ENCODE measurements at regions not wholly inside any gene's neighbourhood (a gene's known extent, or its start where the extent isn't known, plus 50 kb on each side); places are given as distances from the start of the nearest gene placed in this dataset.

GRCh38 chr21:20261364-20261763 lies 736.8 kb upstream of the NCAM2 start:
- Histone ChIP-seq H3K4me1 (ENCODE audit: control insufficient read depth, insufficient read depth, low read depth, low read length) (no peaks in the 10 kb centered on the region), H3K36me3 (ENCODE audit: control insufficient read depth in 1 of 2, insufficient read depth in 2 of 2, low read depth in 1 of 2, low read length in 2 of 2) (no peaks in the 10 kb centered on the region), H3K9ac (ENCODE audit: low read length) (no peak overlapping the region), H2BK12ac (ENCODE audit: low read length in 2 of 2) (no peak overlapping the region), H3K27ac (ENCODE audit: low read length, poor library complexity, severe bottlenecking) (no peak overlapping the region), H2BK5ac (ENCODE audit: low read depth, low read length, poor library complexity, severe bottlenecking) (no peak overlapping the region), H3K4ac (ENCODE audit: low read depth in 1 of 2, low read length in 2 of 2) (no peak overlapping the region), H3K9me3 (ENCODE audit: control insufficient read depth, low read length) (no peaks in the 10 kb centered on the region), H3K4me2 (ENCODE audit: low read length, poor library complexity, severe bottlenecking) (no peak overlapping the region), H3K23ac (ENCODE audit: low read length in 2 of 2) (no peak overlapping the region), H2AK5ac (ENCODE audit: low read length, severe bottlenecking) (no peak overlapping the region), H3K14ac (ENCODE audit: low read length in 2 of 2) (no peak overlapping the region), H3K27me3 (ENCODE audit: control insufficient read depth in 1 of 2, insufficient read depth in 1 of 2, low read length in 2 of 2) (no peaks in the 10 kb centered on the region), H2BK15ac (ENCODE audit: low read depth, poor library complexity, severe bottlenecking) (no peak overlapping the region), H4K91ac (ENCODE audit: low read length) (no peak overlapping the region), H4K8ac (ENCODE audit: low read length) (no peak overlapping the region), H3K79me1 (replicated peaks; ENCODE audit: low read length, poor library complexity, severe bottlenecking) (no peaks in the 10 kb centered on the region), H3K4me3 (ENCODE audit: insufficient read depth in 1 of 2, low read depth in 1 of 2, low read length in 2 of 2) (no peak overlapping the region), H2BK120ac (ENCODE audit: low read depth, low read length) (no peak overlapping the region), H2AFZ (ENCODE audit: low read depth, low read length) (no peak overlapping the region), H3K18ac (ENCODE audit: low read depth in 1 of 2, low read length in 2 of 2) (no peak overlapping the region)
- no peak for DNase-seq
- WGBS, result 92% methylated on average over 3 of the region's 5 CpGs

- DNase-seq, result no peak
- no peak overlapping the region for H2BK12ac ChIP-seq (ENCODE audit: low read length in 2 of 2)
- WGBS, result 88% methylated on average over 4 of the region's 5 CpGs
- no peak overlapping the region for H2BK5ac ChIP-seq (ENCODE audit: low read depth, low read length, poor library complexity, severe bottlenecking)
- no peak overlapping the region for H3K4me2 ChIP-seq (ENCODE audit: low read length, poor library complexity, severe bottlenecking)
- no peak overlapping the region for H3K27ac ChIP-seq (ENCODE audit: low read length, poor library complexity, severe bottlenecking)
- no peak overlapping the region for H2BK15ac ChIP-seq (ENCODE audit: low read depth, poor library complexity, severe bottlenecking)
- H3K18ac ChIP-seq (ENCODE audit: low read depth in 1 of 2, low read length in 2 of 2), result no peak overlapping the region
- no peaks in the 10 kb centered on the region for H3K4me1 ChIP-seq (ENCODE audit: control insufficient read depth, insufficient read depth, low read depth, low read length)
- no peak overlapping the region for H3K9ac ChIP-seq (ENCODE audit: low read length)
- no peak overlapping the region for H2AK5ac ChIP-seq (ENCODE audit: low read length, severe bottlenecking)
- H3K4ac ChIP-seq (ENCODE audit: low read depth in 1 of 2, low read length in 2 of 2), result no peak overlapping the region
- no peak overlapping the region for H4K91ac ChIP-seq (ENCODE audit: low read length)
- H4K8ac ChIP-seq (ENCODE audit: low read length), result no peak overlapping the region
- no peak overlapping the region for H3K4me3 ChIP-seq (ENCODE audit: insufficient read depth in 1 of 2, low read depth in 1 of 2, low read length in 2 of 2)
- H3K27me3 ChIP-seq (ENCODE audit: control insufficient read depth in 1 of 2, insufficient read depth in 1 of 2, low read length in 2 of 2), result no peaks in the 10 kb centered on the region
- no peak overlapping the region for H3K23ac ChIP-seq (ENCODE audit: low read length in 2 of 2)
- H3K79me1 ChIP-seq (replicated peaks; ENCODE audit: low read length, poor library complexity, severe bottlenecking), result no peaks in the 10 kb centered on the region
- H3K9me3 ChIP-seq (ENCODE audit: control insufficient read depth, low read length), result no peaks in the 10 kb centered on the region
- no peak overlapping the region for H3K14ac ChIP-seq (ENCODE audit: low read length in 2 of 2)
- no peaks in the 10 kb centered on the region for H3K36me3 ChIP-seq (ENCODE audit: control insufficient read depth in 1 of 2, insufficient read depth in 2 of 2, low read depth in 1 of 2, low read length in 2 of 2)
- no peak overlapping the region for H2BK120ac ChIP-seq (ENCODE audit: low read depth, low read length)
- H2AFZ ChIP-seq (ENCODE audit: low read depth, low read length), result no peak overlapping the region
These were observed 732.3 kb upstream of the NCAM2 start for GRCh38 chr21:20265707-20266440.

DNA sequence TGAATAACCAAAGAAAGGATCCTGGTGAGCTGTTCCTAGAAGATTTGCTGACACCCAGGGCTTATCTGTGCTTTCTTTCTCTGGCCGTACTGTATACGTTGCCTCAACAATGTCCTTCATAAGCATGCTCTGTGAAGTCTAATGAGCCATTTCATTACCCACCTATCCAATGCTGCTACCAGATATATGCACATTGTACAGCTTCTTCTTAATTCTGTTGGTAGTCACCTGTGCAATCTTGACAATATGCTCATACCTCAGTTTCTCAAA lies 731.8 kb upstream of the NCAM2 start:
- H3K18ac ChIP-seq (ENCODE audit: low read depth in 1 of 2, low read length in 2 of 2), result no peak overlapping the region
- H3K9ac ChIP-seq (ENCODE audit: low read length), result no peak overlapping the region
- H2AFZ ChIP-seq (ENCODE audit: low read depth, low read length), result no peak overlapping the region

GRCh38 chr21:20270365-20271055 lies 727.7 kb upstream of the NCAM2 start:
- no peak overlapping the region for H2BK120ac ChIP-seq (ENCODE audit: low read depth, low read length)
- no peak overlapping the region for H3K18ac ChIP-seq (ENCODE audit: low read depth in 1 of 2, low read length in 2 of 2)
- no peak overlapping the region for H3K23ac ChIP-seq (ENCODE audit: low read length in 2 of 2)
- H2BK5ac ChIP-seq (ENCODE audit: low read depth, low read length, poor library complexity, severe bottlenecking), result no peak overlapping the region
- no peaks in the 10 kb centered on the region for H3K79me1 ChIP-seq (replicated peaks; ENCODE audit: low read length, poor library complexity, severe bottlenecking)
- H3K36me3 ChIP-seq (ENCODE audit: control insufficient read depth in 1 of 2, insufficient read depth in 2 of 2, low read depth in 1 of 2, low read length in 2 of 2), result no peaks in the 10 kb centered on the region
- no peak overlapping the region for H2AK5ac ChIP-seq (ENCODE audit: low read length, severe bottlenecking)
- H3K4me1 ChIP-seq (ENCODE audit: control insufficient read depth, insufficient read depth, low read depth, low read length), result no peaks in the 10 kb centered on the region
- no peak overlapping the region for H3K4me2 ChIP-seq (ENCODE audit: low read length, poor library complexity, severe bottlenecking)
- no peak overlapping the region for H4K91ac ChIP-seq (ENCODE audit: low read length)
- no peak overlapping the region for H3K9ac ChIP-seq (ENCODE audit: low read length)
- no peaks in the 10 kb centered on the region for H3K9me3 ChIP-seq (ENCODE audit: control insufficient read depth, low read length)
- H3K4me3 ChIP-seq (ENCODE audit: insufficient read depth in 1 of 2, low read depth in 1 of 2, low read length in 2 of 2), result no peak overlapping the region
- no peak overlapping the region for H3K27ac ChIP-seq (ENCODE audit: low read length, poor library complexity, severe bottlenecking)
- no peak overlapping the region for H2BK12ac ChIP-seq (ENCODE audit: low read length in 2 of 2)
- no peak overlapping the region for H2AFZ ChIP-seq (ENCODE audit: low read depth, low read length)
- no peak overlapping the region for H4K8ac ChIP-seq (ENCODE audit: low read length)
- no peak for DNase-seq
- no peak overlapping the region for H2BK15ac ChIP-seq (ENCODE audit: low read depth, poor library complexity, severe bottlenecking)
- 83% methylated on average over 8 of the region's 11 CpGs for WGBS
- H3K4ac ChIP-seq (ENCODE audit: low read depth in 1 of 2, low read length in 2 of 2), result no peak overlapping the region
- H3K27me3 ChIP-seq (ENCODE audit: control insufficient read depth in 1 of 2, insufficient read depth in 1 of 2, low read length in 2 of 2), result no peaks in the 10 kb centered on the region
- H3K14ac ChIP-seq (ENCODE audit: low read length in 2 of 2), result no peak overlapping the region

More for the DNA sequence above, 731.8 kb upstream of the NCAM2 start:
- no peak overlapping the region for H4K91ac ChIP-seq (ENCODE audit: low read length)
- no peaks in the 10 kb centered on the region for H3K36me3 ChIP-seq (ENCODE audit: control insufficient read depth in 1 of 2, insufficient read depth in 2 of 2, low read depth in 1 of 2, low read length in 2 of 2)
- 89% methylated on average over 2 of the region's 2 CpGs for WGBS
- no peak overlapping the region for H3K4me3 ChIP-seq (ENCODE audit: insufficient read depth in 1 of 2, low read depth in 1 of 2, low read length in 2 of 2)
- no peak overlapping the region for H2AK5ac ChIP-seq (ENCODE audit: low read length, severe bottlenecking)
- no peak overlapping the region for H2BK12ac ChIP-seq (ENCODE audit: low read length in 2 of 2)
- H3K4me2 ChIP-seq (ENCODE audit: low read length, poor library complexity, severe bottlenecking), result no peak overlapping the region
- H2BK15ac ChIP-seq (ENCODE audit: low read depth, poor library complexity, severe bottlenecking), result no peak overlapping the region
- no peak overlapping the region for H3K23ac ChIP-seq (ENCODE audit: low read length in 2 of 2)
- H3K4ac ChIP-seq (ENCODE audit: low read depth in 1 of 2, low read length in 2 of 2), result no peak overlapping the region
- H3K9me3 ChIP-seq (ENCODE audit: control insufficient read depth, low read length), result no peaks in the 10 kb centered on the region
- H3K27ac ChIP-seq (ENCODE audit: low read length, poor library complexity, severe bottlenecking), result no peak overlapping the region
- no peak for DNase-seq
- no peaks in the 10 kb centered on the region for H3K4me1 ChIP-seq (ENCODE audit: control insufficient read depth, insufficient read depth, low read depth, low read length)
- H3K79me1 ChIP-seq (replicated peaks; ENCODE audit: low read length, poor library complexity, severe bottlenecking), result no peaks in the 10 kb centered on the region
- H3K14ac ChIP-seq (ENCODE audit: low read length in 2 of 2), result no peak overlapping the region
- no peak overlapping the region for H2BK120ac ChIP-seq (ENCODE audit: low read depth, low read length)
- H2BK5ac ChIP-seq (ENCODE audit: low read depth, low read length, poor library complexity, severe bottlenecking), result no peak overlapping the region
- H3K27me3 ChIP-seq (ENCODE audit: control insufficient read depth in 1 of 2, insufficient read depth in 1 of 2, low read length in 2 of 2), result no peaks in the 10 kb centered on the region
- no peak overlapping the region for H4K8ac ChIP-seq (ENCODE audit: low read length)

Measured in mesenchymal stem cell (in vitro differentiated cells and primary cell).